ENCODE measurements at regions not wholly inside any gene's neighbourhood (a gene's known extent, or its start where the extent isn't known, plus 50 kb on each side); places are given as distances from the start of the nearest gene placed in this dataset.

DNA sequence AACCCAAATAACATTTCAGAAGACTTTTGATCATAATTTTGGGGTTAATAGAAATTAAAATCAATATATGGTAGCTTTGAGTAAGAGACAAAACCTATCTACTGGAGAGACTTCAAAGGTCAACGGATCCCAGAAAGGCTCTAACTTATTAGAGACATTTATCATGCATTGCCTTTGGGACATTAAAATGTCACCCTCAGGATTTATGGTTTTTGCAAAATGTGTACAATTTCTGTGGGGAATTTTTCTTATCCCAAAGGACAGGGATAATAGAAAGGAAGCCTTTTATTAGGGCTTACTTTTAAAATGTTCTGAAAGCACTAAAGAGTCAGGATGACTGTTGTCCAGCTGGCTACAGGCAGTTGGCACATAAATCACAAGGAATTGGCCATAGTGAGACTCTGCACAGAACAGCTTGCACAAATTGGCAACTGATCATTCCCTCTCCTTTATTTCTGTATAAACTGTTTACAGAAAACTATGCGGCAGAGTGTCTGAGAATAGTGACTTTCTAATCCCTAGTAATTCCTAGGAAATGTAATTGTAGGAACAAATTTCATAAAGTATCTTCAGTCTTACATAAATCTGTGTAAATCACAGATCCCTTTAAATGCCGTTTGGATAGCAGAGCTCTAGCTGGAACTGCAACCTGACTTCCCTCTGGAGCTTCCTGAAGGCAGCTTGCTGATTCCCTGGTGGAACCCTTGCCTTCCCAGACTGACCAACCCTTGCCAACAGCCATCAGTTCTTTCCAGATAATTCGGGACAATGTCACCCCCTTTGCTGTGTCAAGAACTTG lies 201.1 kb upstream of the PREP start:
- H3K14ac ChIP-seq (ENCODE audit: low read length in 2 of 2) = no peak overlapping the region
- H3K27me3 ChIP-seq (ENCODE audit: control insufficient read depth in 1 of 2, insufficient read depth in 1 of 2, low read length in 2 of 2) = no peaks in the 10 kb centered on the region
- peaks cover 11% of the 10 kb centered on the region for H3K4me1 ChIP-seq (ENCODE audit: control insufficient read depth, insufficient read depth, low read depth, low read length)
- no peak overlapping the region for H2BK120ac ChIP-seq (ENCODE audit: low read depth, low read length)
- peak overlapping the region; percentile 5 for H2AK5ac ChIP-seq (ENCODE audit: low read length, severe bottlenecking)
- peak overlapping the region; percentile 15 for H3K9ac ChIP-seq (ENCODE audit: low read length)
- H4K8ac ChIP-seq (ENCODE audit: low read length) = no peak overlapping the region
- no peak overlapping the region for H4K91ac ChIP-seq (ENCODE audit: low read length)
- WGBS = 25% methylated on average over 2 of the region's 4 CpGs
- no peaks in the 10 kb centered on the region for H3K79me1 ChIP-seq (replicated peaks; ENCODE audit: low read length, poor library complexity, severe bottlenecking)
- H2AFZ ChIP-seq (ENCODE audit: low read depth, low read length) = no peak overlapping the region
- no peak overlapping the region for H3K23ac ChIP-seq (ENCODE audit: low read length in 2 of 2)
- no peaks in the 10 kb centered on the region for H3K36me3 ChIP-seq (ENCODE audit: control insufficient read depth in 1 of 2, insufficient read depth in 2 of 2, low read depth in 1 of 2, low read length in 2 of 2)
- peak overlapping the region in 1 of 2 experiments; percentile 25 for H3K18ac ChIP-seq (ENCODE audit: low read depth in 1 of 2, low read length in 2 of 2)
- H2BK15ac ChIP-seq (ENCODE audit: low read depth, poor library complexity, severe bottlenecking) = no peak overlapping the region
- peak; percentile 81 for DNase-seq
- no peak overlapping the region for H2BK12ac ChIP-seq (ENCODE audit: low read length in 2 of 2)
- peak overlapping the region in 1 of 2 experiments; percentile 10 for H3K4me3 ChIP-seq (ENCODE audit: insufficient read depth in 1 of 2, low read depth in 1 of 2, low read length in 2 of 2)
- H3K4ac ChIP-seq (ENCODE audit: low read depth in 1 of 2, low read length in 2 of 2) = peak overlapping the region in 1 of 2 experiments; percentile 42
- H3K4me2 ChIP-seq (ENCODE audit: low read length, poor library complexity, severe bottlenecking) = no peak overlapping the region
- no peak overlapping the region for H2BK5ac ChIP-seq (ENCODE audit: low read depth, low read length, poor library complexity, severe bottlenecking)
- H3K27ac ChIP-seq (ENCODE audit: low read length, poor library complexity, severe bottlenecking) = no peak overlapping the region
- no peaks in the 10 kb centered on the region for H3K9me3 ChIP-seq (ENCODE audit: control insufficient read depth, low read length)

DNA sequence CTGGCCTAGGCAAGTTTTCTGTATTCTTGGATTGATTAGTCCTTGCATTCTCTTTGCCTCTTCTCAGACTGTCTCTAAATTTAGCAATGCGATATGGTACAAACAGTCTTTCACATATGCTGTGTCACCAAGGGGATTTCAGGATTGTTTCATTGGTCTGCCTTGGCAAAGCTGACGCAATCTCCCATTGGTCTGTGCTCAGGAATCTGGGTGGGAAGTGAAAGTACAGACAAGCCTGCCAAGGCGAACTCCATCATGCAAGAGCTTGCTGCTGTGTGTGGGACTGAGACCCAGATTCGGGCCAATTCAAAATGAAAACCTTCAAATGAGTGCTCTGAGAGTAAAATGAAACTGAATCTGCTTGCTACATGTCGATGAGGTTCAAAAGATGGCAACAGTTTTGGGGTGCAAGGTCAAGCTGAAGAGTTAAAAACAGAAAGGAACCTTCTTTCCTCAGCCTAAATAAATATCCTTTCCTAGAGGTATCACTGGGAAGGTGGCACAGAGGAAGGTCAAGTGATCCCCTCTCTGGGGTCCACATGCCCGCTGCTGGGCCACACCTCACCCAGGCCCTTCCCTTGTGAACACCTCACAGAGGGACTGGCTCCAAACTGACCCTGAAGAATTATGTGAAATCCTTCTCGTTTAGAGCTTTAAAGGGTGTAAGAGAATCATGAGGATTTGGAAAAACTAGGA lies 198.8 kb upstream of the PREP start:
- no peak overlapping the region for H3K27ac ChIP-seq (ENCODE audit: low read length, poor library complexity, severe bottlenecking)
- H3K79me1 ChIP-seq (replicated peaks; ENCODE audit: low read length, poor library complexity, severe bottlenecking) = no peaks in the 10 kb centered on the region
- no peak overlapping the region for H3K14ac ChIP-seq (ENCODE audit: low read length in 2 of 2)
- peak overlapping the region; percentile 83 for H4K8ac ChIP-seq (ENCODE audit: low read length)
- peak; percentile 98 for DNase-seq
- 88% methylated on average over 6 of the region's 7 CpGs for WGBS
- no peaks in the 10 kb centered on the region for H3K36me3 ChIP-seq (ENCODE audit: control insufficient read depth in 1 of 2, insufficient read depth in 2 of 2, low read depth in 1 of 2, low read length in 2 of 2)
- no peak overlapping the region for H3K23ac ChIP-seq (ENCODE audit: low read length in 2 of 2)
- H2AFZ ChIP-seq (ENCODE audit: low read depth, low read length) = no peak overlapping the region
- no peaks in the 10 kb centered on the region for H3K27me3 ChIP-seq (ENCODE audit: control insufficient read depth in 1 of 2, insufficient read depth in 1 of 2, low read length in 2 of 2)
- H2BK5ac ChIP-seq (ENCODE audit: low read depth, low read length, poor library complexity, severe bottlenecking) = no peak overlapping the region
- no peak overlapping the region for H3K4me2 ChIP-seq (ENCODE audit: low read length, poor library complexity, severe bottlenecking)
- H2BK120ac ChIP-seq (ENCODE audit: low read depth, low read length) = no peak overlapping the region
- H4K91ac ChIP-seq (ENCODE audit: low read length) = peak overlapping the region; percentile 92
- peak overlapping the region; percentile 63 for H2AK5ac ChIP-seq (ENCODE audit: low read length, severe bottlenecking)
- H3K4me3 ChIP-seq (ENCODE audit: insufficient read depth in 1 of 2, low read depth in 1 of 2, low read length in 2 of 2) = peak overlapping the region in 1 of 2 experiments; percentile 61
- peak overlapping the region; percentile 80 for H3K9ac ChIP-seq (ENCODE audit: low read length)
- peak overlapping the region; percentile 94 for H2BK15ac ChIP-seq (ENCODE audit: low read depth, poor library complexity, severe bottlenecking)
- H3K4me1 ChIP-seq (ENCODE audit: control insufficient read depth, insufficient read depth, low read depth, low read length) = peaks cover 2% of the 10 kb centered on the region
- no peaks in the 10 kb centered on the region for H3K9me3 ChIP-seq (ENCODE audit: control insufficient read depth, low read length)
- H3K4ac ChIP-seq (ENCODE audit: low read depth in 1 of 2, low read length in 2 of 2) = peak overlapping the region; percentile 64 to 71
- H3K18ac ChIP-seq (ENCODE audit: low read depth in 1 of 2, low read length in 2 of 2) = peak overlapping the region; percentile 26 to 87
- H2BK12ac ChIP-seq (ENCODE audit: low read length in 2 of 2) = peak overlapping the region; percentile 77 to 97

DNA sequence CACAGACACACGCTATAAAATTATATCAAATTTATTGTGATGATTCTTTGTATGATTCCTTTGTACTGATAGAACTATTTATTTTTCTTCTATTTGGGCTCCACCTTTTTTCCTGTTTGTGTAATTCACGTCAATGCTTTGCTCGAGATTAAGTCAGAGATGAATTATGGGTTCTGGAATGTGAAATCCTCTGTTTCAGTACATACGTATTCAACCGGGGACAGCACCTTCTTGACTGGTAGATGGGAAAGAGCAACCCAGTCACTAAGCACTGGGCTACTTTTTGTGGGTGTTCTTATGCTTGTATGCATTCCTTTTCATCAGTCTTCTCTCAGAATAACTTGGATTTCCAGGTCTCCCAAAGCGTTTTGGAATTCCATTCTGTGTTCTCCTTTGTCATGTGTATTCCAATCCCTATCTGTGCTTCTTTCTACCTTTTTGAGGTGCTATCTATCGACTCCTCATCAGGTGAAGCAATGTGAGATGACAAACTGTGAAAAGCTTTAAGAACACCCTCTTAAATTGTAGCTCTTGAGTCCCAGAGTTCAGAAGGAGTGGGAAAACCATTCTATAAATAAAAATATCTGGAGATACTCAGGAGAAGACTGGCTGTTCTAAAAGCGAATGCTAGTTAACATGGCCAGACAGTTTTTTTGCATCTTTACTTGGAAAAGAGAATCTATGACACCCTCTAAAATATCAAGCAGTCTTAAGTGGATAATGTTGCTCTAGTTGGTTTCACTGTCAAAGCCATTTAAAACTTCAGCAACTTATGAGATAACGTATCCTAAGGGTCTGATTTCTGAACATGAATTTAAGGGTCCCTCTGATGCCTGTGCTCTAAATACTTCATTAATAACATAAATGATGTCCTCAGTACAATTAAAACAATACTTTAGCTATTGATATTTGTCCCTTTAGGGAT lies 197.7 kb upstream of the PREP start:
- Histone ChIP-seq H3K14ac (ENCODE audit: low read length in 2 of 2) (no peak overlapping the region), H2AFZ (ENCODE audit: low read depth, low read length) (no peak overlapping the region), H4K91ac (ENCODE audit: low read length) (no peak overlapping the region), H3K36me3 (ENCODE audit: control insufficient read depth in 1 of 2, insufficient read depth in 2 of 2, low read depth in 1 of 2, low read length in 2 of 2) (no peaks in the 10 kb centered on the region), H3K79me1 (replicated peaks; ENCODE audit: low read length, poor library complexity, severe bottlenecking) (no peaks in the 10 kb centered on the region), H2BK15ac (ENCODE audit: low read depth, poor library complexity, severe bottlenecking) (no peak overlapping the region), H4K8ac (ENCODE audit: low read length) (no peak overlapping the region), H3K27ac (ENCODE audit: low read length, poor library complexity, severe bottlenecking) (no peak overlapping the region), H3K4me1 (ENCODE audit: control insufficient read depth, insufficient read depth, low read depth, low read length) (peaks cover 1% of the 10 kb centered on the region), H3K9ac (ENCODE audit: low read length) (peak overlapping the region; percentile 80), H2BK5ac (ENCODE audit: low read depth, low read length, poor library complexity, severe bottlenecking) (no peak overlapping the region), H3K23ac (ENCODE audit: low read length in 2 of 2) (no peak overlapping the region), H2AK5ac (ENCODE audit: low read length, severe bottlenecking) (no peak overlapping the region), H3K9me3 (ENCODE audit: control insufficient read depth, low read length) (no peaks in the 10 kb centered on the region), H3K4me2 (ENCODE audit: low read length, poor library complexity, severe bottlenecking) (no peak overlapping the region), H3K27me3 (ENCODE audit: control insufficient read depth in 1 of 2, insufficient read depth in 1 of 2, low read length in 2 of 2) (no peaks in the 10 kb centered on the region), H2BK12ac (ENCODE audit: low read length in 2 of 2) (peak overlapping the region in 1 of 2 experiments; percentile 63), H3K4ac (ENCODE audit: low read depth in 1 of 2, low read length in 2 of 2) (peak overlapping the region in 1 of 2 experiments; percentile 51), H2BK120ac (ENCODE audit: low read depth, low read length) (no peak overlapping the region), H3K4me3 (ENCODE audit: insufficient read depth in 1 of 2, low read depth in 1 of 2, low read length in 2 of 2) (peak overlapping the region in 1 of 2 experiments; percentile 61), H3K18ac (ENCODE audit: low read depth in 1 of 2, low read length in 2 of 2) (peak overlapping the region in 1 of 2 experiments; percentile 23)
- DNase-seq = peak; percentile 65
- WGBS = 30% methylated on average over 5 of the region's 9 CpGs

All from mesenchymal stem cell (in vitro differentiated cells and primary cell).